Stimulated activated CD4-positive, alpha-beta T cell treated with anti-CD3 and anti-CD28 coated beads, Interleukin-4, amount 100 ng/mL, for 48 hours (primary cell): ENCODE measurements at regions not wholly inside any gene's neighbourhood (a gene's known extent, or its start where the extent isn't known, plus 50 kb on each side); places are given as distances from the start of the nearest gene placed in this dataset.
"Not testable (repeated sequence)": the region's sequence is repeated elsewhere in the genome, so short reads cannot be mapped to it uniquely, and the experiment has no call there.

Experiments used
- DNase-seq, 2 donors: peaks; one replicate each; pipeline ENCODE4 v3.0.0-alpha.2; 2020; ENCODE audit warnings: low read depth in 2 of 2

DNA sequence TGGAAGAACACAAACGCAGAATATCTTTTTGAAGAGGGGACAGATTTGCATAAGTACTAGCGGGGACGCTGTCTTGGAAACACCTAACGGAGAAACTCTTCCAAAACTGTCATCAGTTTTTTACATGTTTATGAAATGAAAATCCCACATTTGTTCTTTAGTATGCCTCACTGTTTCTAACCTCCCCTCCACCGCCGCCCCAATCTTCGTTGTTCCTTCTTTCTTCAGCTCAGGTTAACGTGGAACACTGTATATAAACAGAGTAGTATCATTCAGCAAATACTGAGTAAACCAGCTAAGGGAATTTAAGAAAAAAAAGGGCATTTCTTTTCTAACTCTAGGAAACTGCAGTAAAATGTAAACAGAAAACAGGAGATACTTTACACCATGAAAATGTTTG is 2345.6 kb downstream of the PCDH7 start:
- no peak for DNase-seq

GRCh38 chr4:33067221-33067620 is 2347.1 kb downstream of the PCDH7 start:
- no peak for DNase-seq

GRCh38 chr4:33068539-33068938 is 2348.4 kb downstream of the PCDH7 start:
- DNase-seq, result no peak

GRCh38 chr4:33071535-33071934 is 2351.4 kb downstream of the PCDH7 start:
- no peak for DNase-seq

DNA sequence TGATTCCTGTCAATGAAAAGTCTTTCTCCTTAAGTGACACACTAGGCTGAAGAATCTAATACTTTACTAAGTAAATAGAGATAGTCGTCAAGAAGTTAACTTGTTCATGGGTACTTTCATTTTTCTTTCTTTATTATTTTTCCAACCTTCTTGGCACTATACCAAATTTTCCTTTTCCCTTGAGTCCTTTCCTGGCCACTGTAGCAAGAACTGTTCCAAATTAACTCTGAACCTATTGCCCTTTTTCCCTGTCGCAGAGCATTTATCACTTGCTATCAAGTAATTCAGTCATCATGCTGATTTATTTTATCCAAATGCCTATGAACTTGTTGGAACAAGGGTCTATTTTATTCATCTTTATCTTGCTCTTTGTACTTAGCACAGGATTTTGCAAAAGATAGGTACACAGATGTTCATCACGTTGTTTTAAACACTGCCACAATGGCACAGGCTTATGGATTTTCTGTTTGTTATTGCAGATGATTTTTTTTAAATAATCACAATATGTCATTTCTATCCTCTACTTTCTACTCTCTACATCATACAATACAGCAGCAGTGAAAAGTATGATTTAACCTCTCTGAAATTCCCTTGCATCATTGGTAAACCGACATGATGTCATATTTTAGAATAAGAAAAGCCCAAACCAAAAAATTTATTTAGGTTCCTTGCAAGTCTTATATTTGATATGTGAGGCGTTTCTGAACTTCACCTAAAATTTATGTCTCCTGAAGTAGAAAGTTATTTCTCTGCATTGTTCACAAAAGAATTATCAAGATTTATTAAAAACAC is 2352.3 kb downstream of the PCDH7 start:
- DNase-seq, result no peak

GRCh38 chr4:33073811-33074210 is 2353.6 kb downstream of the PCDH7 start:
- DNase-seq, result no peak

DNA sequence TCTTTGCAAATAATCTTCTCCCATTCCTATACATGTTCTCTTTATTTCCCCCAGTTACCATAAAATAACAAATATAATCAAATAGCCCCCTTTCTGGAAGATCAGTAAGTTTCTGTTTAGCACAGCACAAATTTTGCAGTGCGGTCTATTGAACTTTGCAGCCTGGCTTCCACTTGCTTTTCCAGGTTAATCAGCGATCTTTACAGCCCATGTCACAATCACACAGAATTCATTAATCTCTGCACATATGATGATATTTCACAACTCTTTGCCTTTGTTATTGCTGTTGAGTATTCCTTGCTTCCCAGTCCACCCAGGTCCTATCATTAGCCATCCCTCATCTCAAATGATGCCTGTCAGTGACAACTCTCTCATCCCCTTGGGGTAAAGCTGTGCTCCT is 2358.0 kb downstream of the PCDH7 start:
- no peak for DNase-seq

DNA sequence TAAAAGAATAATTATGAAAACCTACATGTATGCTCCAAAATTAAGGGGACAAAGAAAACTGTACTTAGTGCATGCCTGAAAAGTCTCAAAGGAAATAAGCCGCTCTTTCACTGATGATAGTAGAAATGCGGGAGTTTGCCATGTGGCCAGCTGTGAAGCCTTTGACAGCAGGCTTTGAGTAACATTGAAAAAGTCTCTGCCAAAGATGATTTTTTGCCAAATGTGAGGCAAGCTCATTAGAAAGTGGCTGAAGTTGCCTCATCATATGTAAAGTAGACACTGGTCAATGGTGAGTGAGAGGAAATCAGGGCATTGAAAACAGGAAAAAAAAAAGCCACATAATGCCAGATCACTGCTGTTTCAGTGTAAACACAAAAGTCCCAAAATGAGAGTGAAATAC is 2360.1 kb downstream of the PCDH7 start:
- DNase-seq, result no peak

DNA sequence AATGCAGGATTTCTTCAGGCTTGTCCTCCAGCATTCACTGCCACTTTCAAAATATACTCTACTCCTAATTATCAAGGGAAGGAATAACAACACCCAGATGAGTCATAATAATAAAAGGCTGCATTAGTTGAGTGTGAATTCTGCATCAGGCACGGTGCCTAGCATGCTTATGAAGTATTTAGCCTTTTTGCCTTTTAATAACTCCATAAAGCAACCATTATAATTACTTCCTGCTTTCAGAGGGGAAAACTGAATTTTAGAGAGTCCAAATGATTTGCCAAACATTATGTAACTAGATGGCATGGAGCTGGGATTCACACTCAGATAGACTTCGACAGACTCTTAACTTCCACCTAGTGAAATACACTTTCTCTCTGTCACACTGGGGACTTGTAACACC is 2365.5 kb downstream of the PCDH7 start:
- no peak for DNase-seq

- DNase-seq, result no peak
Measured at GRCh38 chr4:33086331-33086925, 2366.3 kb downstream of the PCDH7 start.

- DNase-seq, result no peak
Measured at GRCh38 chr4:33088713-33089112, 2368.5 kb downstream of the PCDH7 start.

DNA sequence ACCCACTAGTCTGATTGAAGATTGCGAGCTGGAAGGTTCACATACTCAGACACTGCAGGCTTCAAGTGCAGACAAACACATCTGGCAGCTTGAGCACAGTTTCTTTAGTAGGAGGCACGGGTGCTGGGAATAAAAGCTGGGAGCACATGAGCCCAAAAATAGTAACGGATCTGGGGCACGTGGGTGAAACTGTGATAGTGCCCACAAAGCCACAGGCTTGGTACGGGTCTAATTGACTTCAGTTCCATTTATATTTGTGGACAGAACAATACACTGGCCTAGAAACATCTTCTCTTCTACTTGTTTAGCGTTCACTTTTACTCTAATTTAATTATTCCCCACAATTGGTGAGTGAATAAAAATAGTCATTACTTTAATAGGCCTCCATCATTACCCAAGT is 2370.7 kb downstream of the PCDH7 start:
- no peak for DNase-seq

DNA sequence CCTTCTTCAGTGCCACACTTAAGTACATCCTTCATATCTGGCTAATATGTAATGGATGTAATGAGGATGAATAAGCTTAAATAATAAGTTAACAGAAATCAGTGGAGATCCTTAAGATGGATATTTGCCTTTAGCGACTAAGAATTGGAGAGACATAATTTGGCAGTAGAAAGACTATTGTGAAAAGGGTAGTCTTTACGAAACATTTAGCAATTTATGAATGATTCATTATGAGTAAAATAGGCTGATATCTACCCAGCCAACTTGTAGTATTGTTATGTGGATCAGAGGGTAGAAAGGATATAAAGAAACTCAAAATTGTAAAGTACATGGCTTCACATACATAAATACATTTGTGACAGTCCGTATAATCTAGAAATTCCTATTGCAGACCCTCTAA is 2371.8 kb downstream of the PCDH7 start:
- no peak for DNase-seq

- no peak for DNase-seq
Measured at GRCh38 chr4:33104273-33104672, 2384.1 kb downstream of the PCDH7 start.

- no peak for DNase-seq
Measured at GRCh38 chr4:33107814-33108213, 2387.6 kb downstream of the PCDH7 start.

DNA sequence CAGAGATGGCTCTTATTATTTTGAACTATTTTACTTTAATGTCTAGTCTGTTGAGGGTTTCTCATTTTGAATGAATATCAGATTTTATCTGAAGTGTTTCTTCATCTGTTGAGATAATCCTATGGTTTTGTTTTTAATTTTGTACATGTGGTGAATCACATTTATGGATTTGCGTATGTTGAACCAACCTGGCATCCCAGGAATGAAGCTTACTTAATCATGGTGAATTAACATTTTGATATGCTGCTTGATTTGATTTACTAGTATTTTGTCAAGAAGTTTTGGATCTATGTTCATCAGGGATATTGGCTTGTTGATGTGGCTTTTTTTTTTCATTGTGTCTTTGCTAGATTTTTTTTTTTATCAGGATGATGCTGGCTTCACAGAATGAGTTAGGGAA is 2390.9 kb downstream of the PCDH7 start:
- DNase-seq, result no peak

- DNase-seq, result no peak
Measured at GRCh38 chr4:33116871-33117270, 2396.7 kb downstream of the PCDH7 start.

GRCh38 chr4:33126002-33126401 is 2405.8 kb downstream of the PCDH7 start:
- DNase-seq, result no peak

- DNase-seq, result not testable (repeated sequence)
Measured at GRCh38 chr4:33130662-33131061, 2410.5 kb downstream of the PCDH7 start.

DNA sequence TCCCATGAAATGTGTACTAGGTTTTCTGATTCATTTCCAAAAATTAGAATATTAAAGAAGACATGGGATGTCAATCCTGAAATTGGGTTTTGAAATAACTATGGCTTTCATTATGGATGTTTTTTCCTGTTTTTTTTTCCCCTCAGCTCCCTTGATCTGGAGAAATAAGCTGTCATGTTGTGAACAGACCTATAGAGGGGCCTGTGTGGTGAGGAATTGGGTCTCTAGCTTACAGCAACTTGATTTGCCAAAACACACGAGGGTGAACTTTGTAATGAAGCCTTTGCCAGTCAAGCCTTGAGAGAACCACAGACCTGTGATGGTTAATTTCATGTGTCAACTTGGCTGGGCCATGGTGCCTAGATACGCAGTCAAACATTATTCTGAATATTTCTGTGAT is 2413.6 kb downstream of the PCDH7 start:
- no peak for DNase-seq

DNA sequence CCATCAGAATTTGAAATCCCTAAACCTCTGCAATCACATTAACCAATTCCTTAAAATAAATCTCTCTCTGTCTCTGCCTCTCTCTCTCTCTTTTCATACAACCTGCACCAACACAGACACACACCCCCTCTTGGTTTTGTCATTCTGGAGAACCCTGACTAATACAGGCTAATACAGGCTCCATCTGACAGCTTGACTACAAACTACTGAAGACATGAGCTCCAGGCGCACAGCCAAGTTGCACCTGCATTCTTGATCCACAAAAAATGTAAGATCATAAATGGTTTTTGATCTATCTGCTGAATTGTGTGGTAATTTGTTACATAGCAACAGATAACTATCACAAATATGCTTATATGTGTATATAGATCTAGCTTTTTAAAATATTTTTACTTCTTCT is 2414.2 kb downstream of the PCDH7 start:
- DNase-seq, result no peak

- DNase-seq, result no peak
Measured at GRCh38 chr4:33149658-33150524, 2429.7 kb downstream of the PCDH7 start.

DNA sequence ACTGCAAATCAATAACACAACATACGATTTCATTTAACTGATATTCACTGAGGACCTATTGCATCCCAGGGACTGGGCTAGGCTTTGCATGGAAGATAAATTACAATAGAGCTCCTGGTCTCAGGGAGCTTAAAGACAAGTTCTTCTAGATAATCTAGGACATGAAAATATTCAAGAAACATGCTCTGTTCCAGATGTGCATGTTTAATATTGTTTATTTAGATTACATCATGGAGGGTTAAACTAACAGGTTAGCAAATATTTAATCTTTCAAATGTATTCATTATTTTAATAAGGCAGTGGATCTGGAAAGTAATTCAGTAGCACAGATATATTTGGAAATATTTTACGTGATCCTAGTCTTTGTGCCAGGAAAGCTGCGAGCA is 2430.3 kb downstream of the PCDH7 start:
- no peak for DNase-seq
